LNCaP clone FGC (cell line): ENCODE measurements at regions not wholly inside any gene's neighbourhood (a gene's known extent, or its start where the extent isn't known, plus 50 kb on each side); places are given as distances from the start of the nearest gene placed in this dataset.
"Not testable (repeated sequence)": the region's sequence is repeated elsewhere in the genome, so short reads cannot be mapped to it uniquely, and the experiment has no call there.

Experiments used
- DNase-seq: peaks from one replicate; pipeline ENCODE4 v3.0.0-alpha.2; 2011; ENCODE audit warnings: low read depth
- H3K4me3 ChIP-seq: 2 replicates; pipeline ENCODE4 v1.5.1; 2011; ENCODE audit warnings: mild to moderate bottlenecking, low read depth, low read length, control low read depth
- CTCF ChIP-seq: IDR thresholded peaks from 2 replicates; pipeline ENCODE4 v1.5.1; 2012; ENCODE audit warnings: mild to moderate bottlenecking; ENCODE audit not compliant: control insufficient read depth, insufficient read depth; ENCODE audit errors: extremely low read depth

- DNase-seq = no peak
- TF ChIP-seq CTCF = no peak
- no peak overlapping the region for H3K4me3 ChIP-seq
Observed at GRCh38 chr10:78338717-78339116, 305.1 kb downstream of the RPS24 start.

DNA sequence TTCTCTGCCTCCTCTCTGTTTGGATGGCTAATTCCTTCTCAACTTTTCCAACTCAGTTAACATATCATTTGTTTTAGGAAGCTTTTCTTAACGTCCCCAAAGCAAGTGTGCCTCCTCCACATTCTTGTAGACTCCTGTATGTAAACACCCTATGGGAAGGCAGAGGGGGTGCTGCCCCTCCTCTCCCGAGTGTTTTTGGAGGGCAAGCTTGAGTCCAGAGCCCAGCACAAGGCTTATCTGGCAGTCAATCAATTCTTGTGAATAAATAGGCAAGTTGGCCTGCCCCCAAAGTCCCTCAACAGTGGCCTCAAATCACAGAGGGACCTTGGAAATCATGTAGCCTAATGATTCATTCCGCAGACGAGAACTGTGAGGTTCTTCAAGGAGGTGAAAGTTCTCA lies 305.6 kb downstream of the RPS24 start:
- DNase-seq = no peak
- no peak overlapping the region for H3K4me3 ChIP-seq
- no peak for TF ChIP-seq CTCF

DNA sequence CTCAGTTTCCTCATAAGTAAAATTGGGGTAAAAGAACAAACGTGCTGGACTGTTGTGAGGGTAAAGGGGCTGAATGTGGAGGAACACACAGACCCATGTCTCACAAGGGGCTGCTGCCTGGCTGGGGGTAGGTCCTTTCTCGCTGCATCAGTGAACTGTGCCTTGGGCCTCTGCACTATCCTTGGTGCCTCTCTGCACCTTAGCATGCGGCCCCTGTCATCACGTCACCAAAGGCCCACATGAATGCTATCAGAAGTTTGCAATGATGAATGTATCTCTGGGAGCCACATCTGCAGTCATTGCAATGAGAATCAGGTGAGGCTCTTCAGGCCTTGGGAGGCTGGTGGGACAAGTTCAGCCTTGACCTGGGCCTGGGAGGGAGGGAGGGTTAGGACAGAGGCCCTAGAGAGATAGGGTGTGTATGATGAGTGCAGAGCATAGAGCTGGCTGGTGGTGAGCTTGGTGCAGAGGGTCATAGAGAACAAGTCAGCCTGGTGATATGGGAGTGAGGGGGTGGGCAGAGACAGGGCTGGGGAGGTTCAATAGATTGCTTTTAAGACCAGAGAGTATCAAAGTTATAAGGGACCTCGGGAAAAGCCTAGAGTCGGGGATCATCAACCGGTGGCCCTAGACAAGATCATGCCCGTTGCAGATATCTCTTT lies 308.4 kb downstream of the RPS24 start:
- H3K4me3 ChIP-seq = no peak overlapping the region
- TF ChIP-seq CTCF = no peak
- DNase-seq = no peak

DNA sequence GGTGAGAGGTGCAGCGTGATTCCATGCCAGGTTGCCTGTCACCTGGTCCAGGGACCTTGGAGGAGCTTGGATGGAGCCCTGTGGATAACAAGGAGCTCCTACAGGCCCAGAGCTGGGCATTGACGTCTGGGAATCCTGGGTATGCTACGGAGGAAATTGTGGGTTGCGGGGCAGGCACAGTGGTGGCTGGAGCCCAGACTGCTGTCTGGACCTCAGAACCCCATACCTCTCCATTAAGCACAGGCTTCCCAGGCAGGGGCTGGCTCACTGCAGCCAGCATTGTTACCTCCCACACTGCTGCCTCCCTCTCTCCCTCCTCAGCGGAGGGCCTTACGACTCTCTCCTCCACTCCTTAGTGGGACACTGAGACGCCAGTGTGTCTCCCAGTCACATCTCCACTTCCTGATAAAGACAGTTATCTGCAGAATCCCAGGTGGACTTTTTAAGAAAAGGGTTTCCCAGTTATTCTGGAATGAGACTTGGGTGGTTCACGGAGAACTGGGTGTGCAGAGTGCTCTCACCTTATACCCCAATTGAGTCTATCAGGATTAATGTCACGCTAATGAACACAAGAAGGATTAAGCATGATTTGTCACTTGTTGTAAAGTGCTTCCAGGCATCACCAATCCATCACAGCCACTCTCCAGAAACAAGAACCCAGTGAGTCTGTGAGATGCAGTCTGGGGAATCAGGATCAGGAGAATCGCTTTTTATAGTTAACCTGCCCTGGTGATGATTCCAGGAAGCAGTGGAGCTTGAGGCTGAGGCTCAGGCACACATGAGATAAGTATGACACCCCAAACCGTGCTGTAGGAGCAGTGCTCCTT lies 309.4 kb downstream of the RPS24 start:
- DNase-seq = no peak
- no peak overlapping the region for H3K4me3 ChIP-seq
- TF ChIP-seq CTCF = no peak

DNA sequence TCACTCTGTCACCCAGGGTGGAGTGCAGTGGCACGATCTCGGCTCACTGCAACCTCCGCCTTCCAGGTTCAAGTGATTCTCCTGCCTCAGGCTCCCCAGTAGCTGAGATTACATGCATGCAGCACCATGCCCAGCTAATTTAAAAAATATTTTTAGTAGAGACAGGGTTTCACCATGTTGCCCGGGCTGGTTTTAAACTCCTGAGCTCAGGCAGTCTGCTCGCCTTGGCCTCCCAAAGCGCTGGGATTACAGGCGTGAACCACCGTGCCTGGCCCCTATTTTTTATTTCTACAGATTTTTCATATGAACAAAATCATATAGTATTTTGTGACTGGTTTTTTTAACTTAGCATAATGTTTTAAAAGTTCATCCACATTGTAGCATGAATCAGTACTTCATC lies 310.6 kb downstream of the RPS24 start:
- H3K4me3 ChIP-seq, DNase-seq: not testable (repeated sequence)

GRCh38 chr10:78345515-78345914 lies 311.9 kb downstream of the RPS24 start:
- not testable (repeated sequence) for DNase-seq, H3K4me3 ChIP-seq

DNA sequence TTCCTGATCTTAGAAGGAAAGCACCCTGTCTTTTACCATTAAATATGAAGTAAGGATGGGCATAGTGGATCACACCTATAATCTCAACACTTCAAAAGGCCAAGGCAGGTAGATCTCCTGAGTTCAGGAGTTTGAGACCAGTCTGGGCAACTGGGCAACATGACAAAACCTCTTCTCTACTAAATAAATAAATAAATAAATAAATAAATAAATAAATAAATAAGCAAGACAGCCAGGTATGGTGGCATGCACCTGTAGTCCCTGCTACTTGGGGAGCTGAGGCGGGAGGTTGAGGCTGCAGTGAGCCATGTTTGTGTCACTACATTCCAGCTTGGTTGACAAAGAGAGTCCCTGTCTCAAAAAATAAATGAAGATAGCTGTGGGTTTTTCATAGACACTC lies 313.1 kb downstream of the RPS24 start:
- DNase-seq = no peak
- no peak overlapping the region for H3K4me3 ChIP-seq
- TF ChIP-seq CTCF = no peak
